Fibroblast of lung (primary cell): ENCODE measurements at regions not wholly inside any gene's neighbourhood (a gene's known extent, or its start where the extent isn't known, plus 50 kb on each side); places are given as distances from the start of the nearest gene placed in this dataset.

Source experiments
- EZH2 ChIP-seq: IDR thresholded peaks from 2 replicates; pipeline ENCODE4 v1.5.1; 2012; ENCODE audit warnings: low read length, control low read depth, mild to moderate bottlenecking; ENCODE audit errors: missing control alignments
- TF ChIP-seq, protein P1 (sequence below), 2 donors: IDR thresholded peaks in 1 of 2; conservative IDR thresholded peaks in 1 of 2; 1 replicate in 1 of 2; 2 replicates in 1 of 2; pipeline ENCODE4 v1.5.1; 2011 to 2012; ENCODE audit warnings: low read length in 2 of 2, control low read depth in 1 of 2, inconsistent platforms in 1 of 2, low read depth in 1 of 2, mild to moderate bottlenecking in 1 of 2

GRCh38 chr15:38617831-38618230 is 53.2 kb upstream of the RASGRP1 start:
- TF ChIP-seq, protein P1, sequence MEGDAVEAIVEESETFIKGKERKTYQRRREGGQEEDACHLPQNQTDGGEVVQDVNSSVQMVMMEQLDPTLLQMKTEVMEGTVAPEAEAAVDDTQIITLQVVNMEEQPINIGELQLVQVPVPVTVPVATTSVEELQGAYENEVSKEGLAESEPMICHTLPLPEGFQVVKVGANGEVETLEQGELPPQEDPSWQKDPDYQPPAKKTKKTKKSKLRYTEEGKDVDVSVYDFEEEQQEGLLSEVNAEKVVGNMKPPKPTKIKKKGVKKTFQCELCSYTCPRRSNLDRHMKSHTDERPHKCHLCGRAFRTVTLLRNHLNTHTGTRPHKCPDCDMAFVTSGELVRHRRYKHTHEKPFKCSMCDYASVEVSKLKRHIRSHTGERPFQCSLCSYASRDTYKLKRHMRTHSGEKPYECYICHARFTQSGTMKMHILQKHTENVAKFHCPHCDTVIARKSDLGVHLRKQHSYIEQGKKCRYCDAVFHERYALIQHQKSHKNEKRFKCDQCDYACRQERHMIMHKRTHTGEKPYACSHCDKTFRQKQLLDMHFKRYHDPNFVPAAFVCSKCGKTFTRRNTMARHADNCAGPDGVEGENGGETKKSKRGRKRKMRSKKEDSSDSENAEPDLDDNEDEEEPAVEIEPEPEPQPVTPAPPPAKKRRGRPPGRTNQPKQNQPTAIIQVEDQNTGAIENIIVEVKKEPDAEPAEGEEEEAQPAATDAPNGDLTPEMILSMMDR (conservative IDR thresholded peaks at IDR 0.05 in 1 of 2, IDR thresholded peaks at IDR 0.05 in 1 of 2; ENCODE audit: low read depth in 1 of 2, low read length in 2 of 2): no peak
- TF ChIP-seq EZH2: no peak
